HepG2 (cell line): ENCODE measurements at regions not wholly inside any gene's neighbourhood (a gene's known extent, or its start where the extent isn't known, plus 50 kb on each side); places are given as distances from the start of the nearest gene placed in this dataset.

Experiments
- ATAC-seq: fragments of 200-7000 bp; cut with Tn5 transposase; 3 replicates; pipeline ENCODE4 v1.9.1; 2020; ENCODE audit warnings: mild to moderate bottlenecking, moderate library complexity
- BruUV-seq: library from RNA; stranded (reverse); fragments of 400-500 nt; replicated peaks from 2 replicates; lab custom pipeline; 2021; lab: Mats Ljungman, UMichigan
- CTCF ChIA-PET: fragments of 300-600 bp; formaldehyde crosslinking; extraction: SDS; loops from one replicate; lab custom pipeline; 2021; ENCODE audit warnings: low total read pairs, inconsistent platforms, low intra/inter-chr PET ratio; lab: Yijun Ruan, JAX
- POLR2A ChIA-PET: fragments of 350-600 bp; sonication (Branson Sonifier 250); formaldehyde crosslinking; loops from one replicate; lab custom pipeline; 2020; ENCODE audit warnings: antibody characterized with exemption, inconsistent platforms; lab: Yijun Ruan, JAX
- DNase-seq: peaks from one replicate; pipeline ENCODE4 v3.0.0-alpha.2; 2015; ENCODE audit warnings: low spot score
- FAIRE-seq: peaks from 3 replicates; lab custom pipeline; 2011; peaks lifted over from hg19 to GRCh38; lab: Jason Lieb, UNC
- H2AFZ ChIP-seq: one replicate; pipeline ENCODE4 v1.6.1; 2011; ENCODE audit warnings: low read length, inconsistent platforms
- H3K27ac ChIP-seq: fragments of 300-600 bp; 3 replicates; pipeline ENCODE4 v1.8.0; 2011; ENCODE audit warnings: mixed run types, mild to moderate bottlenecking, mixed read lengths, low read length, inconsistent platforms; ENCODE audit not compliant: insufficient read depth; ENCODE audit errors: extremely low read length
- H3K27me3 ChIP-seq, 2 experiments: fragments of 200-600 bp in 1 of 2; 2 replicates in 1 of 2; 3 replicates in 1 of 2; pipeline versions ENCODE4 v1.6.0 to v1.8.0; 2011; ENCODE audit warnings: low read length in 2 of 2, mild to moderate bottlenecking in 2 of 2, moderate library complexity in 2 of 2, inconsistent platforms in 1 of 2; ENCODE audit not compliant: insufficient read depth in 2 of 2, control insufficient read depth in 1 of 2
- H3K36me3 ChIP-seq, 2 experiments: fragments of 200-600 bp in 1 of 2; replicated peaks in 1 of 2; 2 replicates in 1 of 2; 3 replicates in 1 of 2; pipeline versions ENCODE4 v1.5.1 to v1.8.0; 2011; ENCODE audit warnings: low read length in 2 of 2, inconsistent platforms in 1 of 2; ENCODE audit not compliant: insufficient read depth in 2 of 2, control insufficient read depth in 1 of 2
- H3K4me1 ChIP-seq: 2 replicates; pipeline ENCODE4 v1.5.1; 2012; ENCODE audit warnings: low read length, inconsistent platforms; ENCODE audit not compliant: insufficient read depth
- H3K4me2 ChIP-seq: 2 replicates; pipeline ENCODE4 v1.6.0; 2011; ENCODE audit warnings: low read depth, low read length, inconsistent platforms
- H3K4me3 ChIP-seq, 3 experiments: fragments of 200-600 bp in 1 of 3; sonication (generic), shearing (Covaris generic) in 1 of 3; replicated peaks in 1 of 3; 2 replicates each; pipeline ENCODE4 v1.5.1; 2011 to 2016; ENCODE audit warnings: low read length in 3 of 3, inconsistent platforms in 2 of 3, low read depth in 2 of 3, mild to moderate bottlenecking in 2 of 3, control low read depth in 1 of 3, mixed read lengths in 1 of 3; ENCODE audit not compliant: insufficient read depth in 1 of 3
- H3K79me2 ChIP-seq: one replicate; pipeline ENCODE4 v1.6.1; 2011; ENCODE audit warnings: low read length, inconsistent platforms; ENCODE audit not compliant: insufficient read depth
- H3K9ac ChIP-seq: 2 replicates; pipeline ENCODE4 v1.6.0; 2011; ENCODE audit warnings: mild to moderate bottlenecking, low read depth, low read length, inconsistent platforms; ENCODE audit not compliant: insufficient read depth
- H3K9me3 ChIP-seq: 2 replicates; pipeline ENCODE4 v1.5.1; 2012; ENCODE audit warnings: mild to moderate bottlenecking, low read length
- H4K20me1 ChIP-seq: 2 replicates; pipeline ENCODE4 v1.6.0; 2011; ENCODE audit warnings: inconsistent platforms, mild to moderate bottlenecking, low read length, moderate library complexity; ENCODE audit not compliant: insufficient read depth
- CC2D1A ChIP-seq: sonication (generic); formaldehyde crosslinking; IDR thresholded peaks from 2 replicates; pipeline ENCODE4 v1.8.1; 2023; ENCODE audit warnings: mild to moderate bottlenecking, missing genetic modification reagents
- FOXP4 ChIP-seq: sonication (generic); formaldehyde crosslinking; IDR thresholded peaks from 2 replicates; pipeline ENCODE4 v1.4.0; 2020; ENCODE audit warnings: missing genetic modification reagents
- HDAC1 ChIP-seq: sonication (generic); formaldehyde crosslinking; IDR thresholded peaks from 2 replicates; pipeline ENCODE4 v1.5.1; 2020; ENCODE audit warnings: mild to moderate bottlenecking, missing genetic modification reagents
- HNF4G ChIP-seq, 2 experiments: sonication (generic) in 1 of 2; formaldehyde crosslinking in 1 of 2; IDR thresholded peaks; 2 replicates each; pipeline versions ENCODE4 v1.4.0 to v1.6.1; 2011 to 2020; ENCODE audit warnings: borderline replicate concordance in 2 of 2, low read depth in 2 of 2, mild to moderate bottlenecking in 2 of 2, low read length in 1 of 2, missing genetic modification reagents in 1 of 2, moderate library complexity in 1 of 2
- HNRNPL ChIP-seq: fragments of 200-400 bp; formaldehyde crosslinking; IDR thresholded peaks from 2 replicates; pipeline ENCODE4 v1.6.1; 2017; ENCODE audit warnings: mild to moderate bottlenecking, low read depth, low read length
- MBNL3 ChIP-seq: fragments of 250-450 bp; sonication (Bioruptor Pico); conservative IDR thresholded peaks from 2 replicates; pipeline ENCODE4 v1.8.0; 2022; ENCODE audit warnings: mild to moderate bottlenecking, inconsistent platforms
- MTERF4 ChIP-seq: sonication (generic); formaldehyde crosslinking; IDR thresholded peaks from 2 replicates; pipeline ENCODE4 v1.8.0; 2023; ENCODE audit warnings: mild to moderate bottlenecking, missing genetic modification reagents
- NFIC ChIP-seq: IDR thresholded peaks from 2 replicates; pipeline ENCODE4 v1.6.1; 2012; ENCODE audit warnings: mild to moderate bottlenecking, low read length, inconsistent platforms
- SMAD3 ChIP-seq: sonication (generic); formaldehyde crosslinking; IDR thresholded peaks from 2 replicates; pipeline ENCODE4 v1.4.0; 2020; ENCODE audit warnings: missing genetic modification reagents
- SRY ChIP-seq: sonication (generic); formaldehyde crosslinking; IDR thresholded peaks from 2 replicates; pipeline ENCODE4 v1.8.0; 2022; ENCODE audit warnings: mild to moderate bottlenecking, missing genetic modification reagents
- THRA ChIP-seq: sonication (generic); formaldehyde crosslinking; IDR thresholded peaks from 2 replicates; pipeline ENCODE4 v1.4.0; 2020; ENCODE audit warnings: missing genetic modification reagents, borderline replicate concordance
- XRCC5 ChIP-seq: fragments of 200-400 bp; formaldehyde crosslinking; optimal IDR thresholded peaks from 2 replicates; pipeline ENCODE3; 2017; ENCODE audit warnings: mild to moderate bottlenecking, low read length
- ZBTB42 ChIP-seq: sonication (generic); formaldehyde crosslinking; IDR thresholded peaks from 2 replicates; pipeline ENCODE4 v1.5.0; 2020; ENCODE audit warnings: mild to moderate bottlenecking, missing genetic modification reagents
- ZMYM2 ChIP-seq: sonication (generic); formaldehyde crosslinking; IDR thresholded peaks from 2 replicates; pipeline ENCODE4 v1.8.0; 2022; ENCODE audit warnings: mild to moderate bottlenecking, missing genetic modification reagents
- ZNF124 ChIP-seq: sonication (generic); formaldehyde crosslinking; IDR thresholded peaks from 2 replicates; pipeline ENCODE4 v1.4.0; 2020; ENCODE audit warnings: missing genetic modification reagents
- ZNF160 ChIP-seq: sonication (generic); formaldehyde crosslinking; IDR thresholded peaks from 2 replicates; pipeline ENCODE4 v1.8.0; 2022; ENCODE audit warnings: mild to moderate bottlenecking, inconsistent platforms, missing genetic modification reagents
- ZNF550 ChIP-seq: sonication (generic); formaldehyde crosslinking; IDR thresholded peaks from 2 replicates; pipeline ENCODE4 v1.4.0; 2020; ENCODE audit warnings: mild to moderate bottlenecking, missing genetic modification reagents, borderline replicate concordance
- ZNF616 ChIP-seq: sonication (generic); formaldehyde crosslinking; IDR thresholded peaks from 2 replicates; pipeline ENCODE4 v1.5.0; 2020; ENCODE audit warnings: low read depth, mild to moderate bottlenecking, missing genetic modification reagents
- ZNF670 ChIP-seq: sonication (generic); formaldehyde crosslinking; IDR thresholded peaks from 2 replicates; pipeline ENCODE4 v1.8.0; 2022; ENCODE audit warnings: mild to moderate bottlenecking, missing genetic modification reagents, borderline replicate concordance
- ZNF775 ChIP-seq: sonication (generic); formaldehyde crosslinking; IDR thresholded peaks from 2 replicates; pipeline ENCODE4 v1.4.0; 2020; ENCODE audit warnings: missing genetic modification reagents, mild to moderate bottlenecking, moderate library complexity, borderline replicate concordance
- WGBS: methylation state at CpG from one replicate; pipeline ENCODE4 v1.1.6; 2017; ENCODE audit warnings: low lambda C conversion rate; 5-methylcytosine and 5-hydroxymethylcytosine counted together
- in situ Hi-C: cut with HindIII; loops from 2 replicates; pipeline ENCODE4 v1.10.0; 2017; ENCODE audit warnings: low pct_unique_long_range_greater_than_20kb; ENCODE audit not compliant: extremely low pct_ligation_motif_present
- intact Hi-C: fragments of 100-400 bp; cut with micrococcal nuclease; formaldehyde crosslinking; loops from one replicate; pipeline ENCODE4 v1.10.0; 2022; ENCODE audit not compliant: unreplicated experiment

GRCh38 chr2:151180123-151180522 is 81.5 kb downstream of the RBM43 start (continued):
- no peak for TF ChIP-seq FOXP4
- TF ChIP-seq HNF4G (IDR thresholded peaks at IDR 0.05; ENCODE audit: borderline replicate concordance, low read depth, low read length) = no peak
- TF ChIP-seq HNF4G (CRISPR knock-in tag; IDR thresholded peaks at IDR 0.05; ENCODE audit: borderline replicate concordance, low read depth) = no peak
- no peak for TF ChIP-seq SRY (CRISPR knock-in tag)
- no peak for TF ChIP-seq XRCC5
- no peak for TF ChIP-seq NFIC
- TF ChIP-seq ZNF124 (CRISPR knock-in tag) = no peak
- TF ChIP-seq ZNF160 (CRISPR knock-in tag) = no peak
- no peak for TF ChIP-seq ZNF670
- no peak for TF ChIP-seq ZNF550 (CRISPR knock-in tag)
- TF ChIP-seq, all 625 proteins: peak for 0

GRCh38 chr2:151178207-151178606 is 83.5 kb downstream of the RBM43 start:
- no peak for FAIRE-seq
- no peak overlapping the region for H3K4me2 ChIP-seq
- no peak for DNase-seq
- no TSS peak for BruUV-seq
- no peaks in the 10 kb centered on the region for H3K9me3 ChIP-seq
- ChIA-PET CTCF (no interaction called here), POLR2A (no interaction called here)
- H3K36me3 ChIP-seq = no peaks in the 10 kb centered on the region
- no peak overlapping the region for H3K4me3 ChIP-seq
- ATAC-seq = no peak
- H2AFZ ChIP-seq = no peak overlapping the region
- intact Hi-C loops = no loop called here
- H3K27ac ChIP-seq = no peak overlapping the region
- H3K9ac ChIP-seq = no peak overlapping the region
- in situ Hi-C loops = no loop called here
- 48% methylated on average over 5 of the region's 5 CpGs for WGBS
- peaks cover 3 to 6% of the 10 kb centered on the region in 2 experiments; a peak in 4 of 5 replicates for H3K27me3 ChIP-seq
- H3K79me2 ChIP-seq = no peaks in the 10 kb centered on the region
- H3K4me1 ChIP-seq = no peaks in the 10 kb centered on the region
- no peaks in the 10 kb centered on the region for H4K20me1 ChIP-seq
- TF ChIP-seq ZNF616 = no peak
- no peak for TF ChIP-seq ZMYM2 (CRISPR knock-in tag)
- no peak for TF ChIP-seq ZBTB42 (CRISPR knock-in tag)
- no peak for TF ChIP-seq THRA (CRISPR knock-in tag)
- TF ChIP-seq ZNF775 (CRISPR knock-in tag) = no peak
- no peak for TF ChIP-seq HDAC1 (CRISPR knock-in tag)
- TF ChIP-seq HNRNPL = no peak
- TF ChIP-seq MBNL3 (CRISPR knock-in tag) = no peak
- no peak for TF ChIP-seq MTERF4 (CRISPR knock-in tag)
- no peak for TF ChIP-seq CC2D1A
- no peak for TF ChIP-seq SMAD3 (CRISPR knock-in tag)
